Lung (tissue), 11 donors: ENCODE measurements at regions not wholly inside any gene's neighbourhood (a gene's known extent, or its start where the extent isn't known, plus 50 kb on each side); places are given as distances from the start of the nearest gene placed in this dataset.
A peak's percentile ranks its signal among the peaks of the same experiment; 100 is the strongest.

ENCODE experiments used
- ATAC-seq: fragments of 200-7000 bp; cut with Tn5 transposase; one replicate; pipeline ENCODE4 v1.9.1; 2020; ENCODE audit warnings: moderate number of reproducible peaks; ENCODE audit not compliant: insufficient read depth, low FRiP score
- DNase-seq, 3 donors: peaks; one replicate each; pipeline ENCODE4 v3.0.0-alpha.2; 2013 to 2017
- H3K27ac ChIP-seq, 2 donors: one replicate each; pipeline ENCODE4 v1.5.1; 2013; ENCODE audit warnings: mild to moderate bottlenecking in 2 of 2, moderate library complexity in 2 of 2, control low read depth in 1 of 2, inconsistent platforms in 1 of 2, low read depth in 1 of 2, low read length in 1 of 2
- H3K27me3 ChIP-seq, 3 donors: one replicate each; pipeline ENCODE4 v1.5.1; 2013; ENCODE audit warnings: low read length in 2 of 3; ENCODE audit not compliant: control insufficient read depth in 3 of 3, insufficient read depth in 3 of 3
- H3K36me3 ChIP-seq, 4 donors: one replicate each; pipeline ENCODE4 v1.5.1; 2013; ENCODE audit warnings: low read length in 4 of 4, mild to moderate bottlenecking in 1 of 4, moderate library complexity in 1 of 4; ENCODE audit not compliant: control insufficient read depth in 4 of 4, insufficient read depth in 4 of 4
- H3K4me1 ChIP-seq, 5 donors: one replicate each; pipeline ENCODE4 v1.5.1; 2013; ENCODE audit warnings: low read length in 5 of 5, mild to moderate bottlenecking in 2 of 5, moderate library complexity in 1 of 5; ENCODE audit not compliant: control insufficient read depth in 5 of 5, insufficient read depth in 5 of 5
- H3K4me3 ChIP-seq: one replicate; pipeline ENCODE4 v1.5.1; 2013; ENCODE audit warnings: mild to moderate bottlenecking, control low read depth, moderate library complexity
- H3K9ac ChIP-seq, 2 donors: one replicate each; pipeline ENCODE4 v1.5.1; 2013; ENCODE audit warnings: low read length in 2 of 2, control low read depth in 1 of 2; ENCODE audit not compliant: insufficient read depth in 1 of 2
- H3K9me3 ChIP-seq, 4 donors: one replicate each; pipeline ENCODE4 v1.5.1; 2013; ENCODE audit warnings: low read length in 3 of 4, mild to moderate bottlenecking in 1 of 4, moderate library complexity in 1 of 4; ENCODE audit not compliant: control insufficient read depth in 4 of 4, insufficient read depth in 3 of 4
- CTCF ChIP-seq: IDR thresholded peaks from 2 replicates; pipeline ENCODE4 v1.5.1; 2012; ENCODE audit warnings: mild to moderate bottlenecking; ENCODE audit errors: control extremely low read depth, extremely low read depth
- WGBS, 2 donors: extraction: QIAGEN DNeasy Blood & Tissue Kit; methylation state at CpG; one replicate each; pipeline ENCODE4 v1.1.7; 2013; 5-methylcytosine and 5-hydroxymethylcytosine counted together
- donor health status: control.
- donor health status: control.
- donor health status: Bipolar disorder and iron deficiency.
- donor health status: healthy.
- donor health status: DM: yes; HTN: yes; CAD: no.

- Histone ChIP-seq H3K27me3 (no peaks in the 10 kb centered on the region), H3K9me3 (peaks cover 0 to 3% (median 1%) of the 10 kb centered on the region in 4 donors), H3K4me3 (no peak overlapping the region), H3K36me3 (no peaks in the 10 kb centered on the region), H3K4me1 (peaks cover 0 to 7% (median 0%) of the 10 kb centered on the region in 5 donors), H3K9ac (no peak overlapping the region), H3K27ac (no peak overlapping the region)
- TF ChIP-seq CTCF: no peak
- ATAC-seq (no peak), DNase-seq (no peak)
Observed at GRCh38 chr15:70412794-70413193, 315.1 kb upstream of the TLE3 start.

GRCh38 chr15:70411143-70411863 is 313.6 kb upstream of the TLE3 start:
- H3K36me3 ChIP-seq: no peaks in the 10 kb centered on the region
- H3K4me3 ChIP-seq: no peak overlapping the region
- no peak for TF ChIP-seq CTCF
- no peaks in the 10 kb centered on the region for H3K27me3 ChIP-seq
- no peak overlapping the region for H3K9ac ChIP-seq
- no peak overlapping the region for H3K27ac ChIP-seq
- peak in 2 of 3 donors; percentile 22 to 63 for DNase-seq
- H3K4me1 ChIP-seq: peaks cover 0 to 7% (median 0%) of the 10 kb centered on the region in 5 donors
- 70 to 87% methylated on average over 10 of the region's 10 CpGs for WGBS, 2 donors
- peak; percentile 34 for ATAC-seq
- H3K9me3 ChIP-seq: peaks cover 0 to 3% (median under 1%) of the 10 kb centered on the region in 4 donors

- H3K27me3 ChIP-seq: no peaks in the 10 kb centered on the region
- H3K4me1 ChIP-seq: peaks cover 0 to 7% (median 0%) of the 10 kb centered on the region in 5 donors
- peaks cover 0 to 3% (median 0%) of the 10 kb centered on the region in 4 donors for H3K9me3 ChIP-seq
- no peak overlapping the region for H3K4me3 ChIP-seq
- WGBS, 2 donors: 62 to 71% methylated on average over 3 of the region's 3 CpGs
- ATAC-seq (no peak), DNase-seq (no peak)
- no peak overlapping the region for H3K9ac ChIP-seq
- H3K36me3 ChIP-seq: no peaks in the 10 kb centered on the region
- TF ChIP-seq CTCF: no peak
- no peak overlapping the region for H3K27ac ChIP-seq
Observed at GRCh38 chr15:70410371-70410985, 312.8 kb upstream of the TLE3 start.
